Breast epithelium (tissue), 3 donors: ENCODE measurements at regions not wholly inside any gene's neighbourhood (a gene's known extent, or its start where the extent isn't known, plus 50 kb on each side); places are given as distances from the start of the nearest gene placed in this dataset.

Source experiments
- CTCF ChIP-seq, 3 donors: fragments of 450-650 bp; IDR thresholded peaks; one replicate each; pipeline ENCODE4 v1.5.1; 2016 to 2017; ENCODE audit warnings: antibody characterized with exemption in 3 of 3, mild to moderate bottlenecking in 3 of 3, moderate library complexity in 3 of 3
- POLR2A ChIP-seq: fragments of 450-650 bp; IDR thresholded peaks from one replicate; pipeline ENCODE4 v1.6.1; 2016; ENCODE audit warnings: antibody characterized with exemption, mild to moderate bottlenecking, moderate library complexity
- POLR2AphosphoS5 ChIP-seq, 3 donors: sonication (generic); formaldehyde crosslinking; IDR thresholded peaks; one replicate each; pipeline ENCODE4 v1.6.1; 2017; ENCODE audit warnings: antibody characterized with exemption in 3 of 3

GRCh38 chr6:8686077-8686476, 250.7 kb upstream of the SLC35B3 start:
- TF ChIP-seq CTCF (IDR thresholded peaks at IDR 0.05) = no peak
- TF ChIP-seq POLR2A = no peak
- TF ChIP-seq POLR2AphosphoS5 (IDR thresholded peaks at IDR 0.05) = no peak
